K562 (cell line): ENCODE measurements at regions not wholly inside any gene's neighbourhood (a gene's known extent, or its start where the extent isn't known, plus 50 kb on each side); places are given as distances from the start of the nearest gene placed in this dataset.

ENCODE experiments used
- ATAC-seq: fragments of 200-7000 bp; cut with Tn5 transposase; 3 replicates; pipeline ENCODE4 v1.9.1; 2020; ENCODE audit warnings: moderate library complexity
- BruUV-seq: library from RNA; stranded (reverse); fragments of 400-500 nt; replicated peaks from 2 replicates; lab custom pipeline; 2021; lab: Mats Ljungman, UMichigan
- CTCF ChIA-PET: fragments of 300-600 bp; formaldehyde crosslinking; extraction: SDS; loops from one replicate; lab custom pipeline; 2021; ENCODE audit warnings: low intra/inter-chr PET ratio; lab: Yijun Ruan, JAX
- POLR2A ChIA-PET: fragments of 300-600, 350-650 bp; sonication (Branson Sonifier 250); formaldehyde crosslinking; extraction: SDS; loops from one replicate; lab custom pipeline; 2021; ENCODE audit warnings: antibody characterized with exemption, inconsistent platforms; lab: Yijun Ruan, JAX
- DNase-seq, 4 experiments: peaks; one replicate each; pipeline versions ENCODE4 v3.0.0 to v3.0.0-alpha.2; 2011 to 2018; ENCODE audit warnings: low spot score in 3 of 4, mixed read lengths in 3 of 4; ENCODE audit errors: extremely low read depth in 1 of 4
- FAIRE-seq: peaks from 2 replicates; lab custom pipeline; 2011; peaks lifted over from hg19 to GRCh38; lab: Jason Lieb, UNC
- H2AFZ ChIP-seq: 2 replicates; pipeline ENCODE4 v1.6.0; 2011; ENCODE audit warnings: low read depth, low read length, control low read depth, inconsistent platforms
- H3K27ac ChIP-seq: fragments of 200-600 bp; 3 replicates; pipeline ENCODE4 v1.8.0; 2011; ENCODE audit warnings: low read depth, mild to moderate bottlenecking, control low read depth, inconsistent platforms, low read length, moderate library complexity, mixed read lengths; ENCODE audit errors: extremely low read depth
- H3K27me3 ChIP-seq, 2 experiments: fragments of 300-600 bp in 1 of 2; 2 replicates in 1 of 2; 3 replicates in 1 of 2; pipeline versions ENCODE4 v1.6.0 to v1.8.0; 2011; ENCODE audit warnings: inconsistent platforms in 2 of 2, low read length in 2 of 2, mild to moderate bottlenecking in 1 of 2, mixed read lengths in 1 of 2, moderate library complexity in 1 of 2; ENCODE audit not compliant: control insufficient read depth in 2 of 2, insufficient read depth in 2 of 2
- H3K36me3 ChIP-seq: fragments of 300-600 bp; 3 replicates; pipeline ENCODE4 v1.8.0; 2011; ENCODE audit warnings: mild to moderate bottlenecking, low read length, inconsistent platforms; ENCODE audit not compliant: control insufficient read depth, insufficient read depth
- H3K4me1 ChIP-seq, 2 experiments: fragments of 200-600 bp in 1 of 2; replicated peaks in 1 of 2; 2 replicates in 1 of 2; 3 replicates in 1 of 2; pipeline versions ENCODE4 v1.5.1 to v1.8.0; 2011; ENCODE audit warnings: inconsistent platforms in 2 of 2, low read length in 2 of 2, mild to moderate bottlenecking in 1 of 2, mixed read lengths in 1 of 2, moderate library complexity in 1 of 2; ENCODE audit not compliant: control insufficient read depth in 2 of 2, insufficient read depth in 2 of 2
- H3K4me2 ChIP-seq: 2 replicates; pipeline ENCODE4 v1.6.1; 2011; ENCODE audit warnings: low read length, control low read depth, inconsistent platforms, mixed read lengths; ENCODE audit not compliant: insufficient read depth
- H3K4me3 ChIP-seq: fragments of 200-600 bp; sonication (generic), shearing (Covaris generic); 2 replicates; pipeline ENCODE4 v1.5.1; 2016; ENCODE audit warnings: control low read depth, inconsistent platforms
- H3K79me2 ChIP-seq: fragments of 200-600 bp; 3 replicates; pipeline ENCODE4 v1.8.0; 2011; ENCODE audit warnings: low read length, inconsistent platforms; ENCODE audit not compliant: control insufficient read depth, insufficient read depth
- H3K9ac ChIP-seq, 2 experiments: 2 replicates each; pipeline versions ENCODE4 v1.6.0 to v1.6.1; 2011; ENCODE audit warnings: low read depth in 2 of 2, low read length in 2 of 2, control low read depth in 1 of 2, inconsistent platforms in 1 of 2, mild to moderate bottlenecking in 1 of 2, mixed read lengths in 1 of 2; ENCODE audit not compliant: insufficient read depth in 1 of 2
- H3K9me1 ChIP-seq: one replicate; pipeline ENCODE4 v1.6.0; 2011; ENCODE audit warnings: inconsistent platforms, mild to moderate bottlenecking, low read length, moderate library complexity; ENCODE audit not compliant: control insufficient read depth, insufficient read depth
- H3K9me3 ChIP-seq: replicated peaks from 2 replicates; pipeline ENCODE4 v1.5.1; 2011; ENCODE audit warnings: low read depth, low read length, inconsistent platforms; ENCODE audit not compliant: control insufficient read depth, insufficient read depth
- H4K20me1 ChIP-seq: replicated peaks from 2 replicates; pipeline ENCODE4 v1.6.1; 2011; ENCODE audit warnings: low read length, inconsistent platforms, mixed read lengths; ENCODE audit not compliant: control insufficient read depth, insufficient read depth
- ATF4 ChIP-seq: fragments of 450-650 bp; formaldehyde crosslinking; IDR thresholded peaks from 2 replicates; pipeline ENCODE4 v1.4.0; 2022; ENCODE audit warnings: mild to moderate bottlenecking, moderate library complexity
- CBX2 ChIP-seq: fragments of 200-600 bp; sonication (generic); IDR thresholded peaks from one replicate; pipeline ENCODE4 v1.6.1; 2012; ENCODE audit warnings: mild to moderate bottlenecking, low read length, inconsistent platforms; ENCODE audit not compliant: insufficient read depth, poor library complexity, severe bottlenecking
- PATZ1 ChIP-seq: fragments of 250-450 bp; sonication (Bioruptor Pico); IDR thresholded peaks from 2 replicates; pipeline ENCODE4 v1.5.0; 2020; ENCODE audit warnings: mild to moderate bottlenecking, borderline replicate concordance
- POU5F1 ChIP-seq: fragments of 150-350 bp; IDR thresholded peaks from 2 replicates; pipeline ENCODE4 v1.6.1; 2014; ENCODE audit warnings: borderline replicate concordance, low read length, low read depth, mild to moderate bottlenecking; ENCODE audit not compliant: partially characterized antibody
- USF1 ChIP-seq: sonication (generic); formaldehyde crosslinking; IDR thresholded peaks from 2 replicates; pipeline ENCODE4 v1.9.0; 2022; ENCODE audit warnings: mild to moderate bottlenecking, missing genetic modification reagents
- XRCC3 ChIP-seq: fragments of 450-650 bp; IDR thresholded peaks from 2 replicates; pipeline ENCODE4 v1.6.1; 2017; ENCODE audit warnings: mild to moderate bottlenecking, moderate library complexity
- ZBTB1 ChIP-seq: sonication (generic); formaldehyde crosslinking; IDR thresholded peaks from 2 replicates; pipeline ENCODE4 v1.8.1; 2023; ENCODE audit warnings: missing genetic modification reagents, low read depth, mild to moderate bottlenecking, borderline replicate concordance
- WGBS: fragments of 100-300 bp; shearing (Covaris generic); methylation state at CpG from one replicate; pipeline ENCODE4 v1.1.6; 2016; ENCODE audit warnings: low coverage, mixed read lengths; ENCODE audit not compliant: insufficient coverage; ENCODE audit errors: missing lambda C conversion rate; 5-methylcytosine and 5-hydroxymethylcytosine counted together
- in situ Hi-C: fragments of 300-500 bp; cut with MboI; formaldehyde crosslinking; loops from 4 replicates; pipeline ENCODE4 v1.15.0; 2018; ENCODE audit warnings: inconsistent platforms, mixed read lengths
- intact Hi-C: fragments of 100-400 bp; cut with micrococcal nuclease; formaldehyde crosslinking; loops from 2 replicates; pipeline ENCODE4 v1.14.2; 2022

- CTCF ChIA-PET, result no interaction called here
- TF ChIP-seq CBX2 (no peak), USF1 (CRISPR knock-in tag) (no peak), PATZ1 (no peak), POU5F1 (no peak), ZBTB1 (CRISPR knock-in tag) (no peak), ATF4 (CRISPR knock-in tag) (no peak), XRCC3 (no peak)
- Histone ChIP-seq H2AFZ (no peak overlapping the region), H3K9me1 (no peaks in the 10 kb centered on the region), H3K9ac (no peak overlapping the region), H3K9me3 (no peaks in the 10 kb centered on the region), H3K27me3 (no peaks in the 10 kb centered on the region), H3K27ac (no peak overlapping the region), H3K4me2 (no peak overlapping the region), H3K79me2 (no peaks in the 10 kb centered on the region), H3K4me1 (no peaks in the 10 kb centered on the region), H3K4me3 (no peak overlapping the region), H4K20me1 (no peaks in the 10 kb centered on the region), H3K36me3 (no peaks in the 10 kb centered on the region)
- BruUV-seq, result no TSS peak
- FAIRE-seq (no peak), ATAC-seq (no peak), DNase-seq (no peak)
- 0% methylated on average over 2 of the region's 2 CpGs for WGBS
- in situ Hi-C loops (no loop called here), intact Hi-C loops (no loop called here)
- POLR2A ChIA-PET, result no interaction called here
These were observed 215.4 kb downstream of the KDR start for GRCh38 chr4:54909961-54910360.
